H9 (cell line): ENCODE measurements at regions not wholly inside any gene's neighbourhood (a gene's known extent, or its start where the extent isn't known, plus 50 kb on each side); places are given as distances from the start of the nearest gene placed in this dataset.

ENCODE experiments used
- DNase-seq: peaks from one replicate; pipeline ENCODE4 v3.0.0-alpha.2; 2017
- H2AFZ ChIP-seq: one replicate; pipeline ENCODE4 v1.6.1; 2013; ENCODE audit warnings: mild to moderate bottlenecking, low read length, control low read depth, moderate library complexity
- H2AK5ac ChIP-seq: 2 replicates; pipeline ENCODE4 v1.6.1; 2013; ENCODE audit warnings: low read length, control low read depth, mixed read lengths; ENCODE audit not compliant: insufficient read length
- H2BK120ac ChIP-seq: one replicate; pipeline ENCODE4 v1.6.1; 2013; ENCODE audit warnings: low read depth, mild to moderate bottlenecking, low read length, control low read depth, inconsistent platforms; ENCODE audit not compliant: poor library complexity, severe bottlenecking
- H2BK12ac ChIP-seq: 2 replicates; pipeline ENCODE4 v1.6.1; 2013; ENCODE audit warnings: low read length, control low read depth, mixed read lengths, low read depth; ENCODE audit not compliant: insufficient read length
- H2BK15ac ChIP-seq: 2 replicates; pipeline ENCODE4 v1.6.1; 2013; ENCODE audit warnings: low read depth, low read length, control low read depth
- H2BK20ac ChIP-seq: one replicate; pipeline ENCODE4 v1.6.1; 2013; ENCODE audit warnings: low read depth, mild to moderate bottlenecking, low read length, control low read depth, inconsistent platforms; ENCODE audit not compliant: poor library complexity, severe bottlenecking
- H2BK5ac ChIP-seq: 2 replicates; pipeline ENCODE4 v1.6.1; 2013; ENCODE audit warnings: low read length, control low read depth, mixed read lengths; ENCODE audit not compliant: insufficient read length
- H3K14ac ChIP-seq: 2 replicates; pipeline ENCODE4 v1.6.1; 2013; ENCODE audit warnings: low read length, control low read depth; ENCODE audit not compliant: insufficient read depth
- H3K18ac ChIP-seq: 2 replicates; pipeline ENCODE4 v1.6.1; 2013; ENCODE audit warnings: low read depth, mild to moderate bottlenecking, mixed read lengths, low read length, control low read depth; ENCODE audit not compliant: insufficient read length
- H3K23ac ChIP-seq: 2 replicates; pipeline ENCODE4 v1.6.1; 2013; ENCODE audit warnings: low read length, control low read depth, mixed read lengths, low read depth; ENCODE audit not compliant: insufficient read length
- H3K23me2 ChIP-seq: 2 replicates; pipeline ENCODE4 v1.6.1; 2013; ENCODE audit warnings: low read depth, mild to moderate bottlenecking, mixed read lengths, low read length, control low read depth; ENCODE audit not compliant: insufficient read length, poor library complexity, severe bottlenecking
- H3K27ac ChIP-seq: 2 replicates; pipeline ENCODE4 v1.5.1; 2013; ENCODE audit warnings: low read length, control low read depth, mixed read lengths, low read depth; ENCODE audit not compliant: insufficient read length
- H3K27me3 ChIP-seq: 2 replicates; pipeline ENCODE4 v1.6.1; 2013; ENCODE audit warnings: low read length, control low read depth, inconsistent platforms; ENCODE audit not compliant: insufficient read depth
- H3K4ac ChIP-seq: 2 replicates; pipeline ENCODE4 v1.6.1; 2013; ENCODE audit warnings: low read depth, mild to moderate bottlenecking, control low read depth, inconsistent platforms, low read length, moderate library complexity
- H3K4me1 ChIP-seq: 2 replicates; pipeline ENCODE4 v1.6.1; 2013; ENCODE audit warnings: low read length, control low read depth, inconsistent platforms; ENCODE audit not compliant: insufficient read depth
- H3K4me2 ChIP-seq: 2 replicates; pipeline ENCODE4 v1.6.1; 2013; ENCODE audit warnings: low read length, control low read depth, mixed read lengths; ENCODE audit not compliant: insufficient read length, insufficient read depth
- H3K56ac ChIP-seq: 2 replicates; pipeline ENCODE4 v1.6.1; 2013; ENCODE audit warnings: low read depth, mild to moderate bottlenecking, mixed read lengths, low read length, control low read depth; ENCODE audit not compliant: insufficient read length
- H3K79me1 ChIP-seq: 2 replicates; pipeline ENCODE4 v1.6.1; 2013; ENCODE audit warnings: low read depth, mild to moderate bottlenecking, moderate library complexity, low read length, control low read depth, inconsistent platforms; ENCODE audit not compliant: insufficient read depth, poor library complexity, severe bottlenecking
- H3K79me2 ChIP-seq: 2 replicates; pipeline ENCODE4 v1.6.1; 2013; ENCODE audit warnings: low read length, control low read depth, inconsistent platforms; ENCODE audit not compliant: insufficient read depth
- H3K9ac ChIP-seq: 2 replicates; pipeline ENCODE4 v1.6.1; 2013; ENCODE audit warnings: low read length, control low read depth, mixed read lengths; ENCODE audit not compliant: insufficient read length; ENCODE audit errors: extremely low read depth
- H3K9me3 ChIP-seq: one replicate; pipeline ENCODE4 v1.6.1; 2013; ENCODE audit warnings: low read depth, low read length, inconsistent platforms; ENCODE audit not compliant: control insufficient read depth
- H3T11ph ChIP-seq: one replicate; pipeline ENCODE4 v1.6.1; 2013; ENCODE audit warnings: mild to moderate bottlenecking, low read length, control low read depth, inconsistent platforms
- H4K20me1 ChIP-seq: one replicate; pipeline ENCODE4 v1.6.1; 2013; ENCODE audit not compliant: control insufficient read depth, insufficient read length, insufficient read depth
- H4K5ac ChIP-seq: 2 replicates; pipeline ENCODE4 v1.6.1; 2013; ENCODE audit warnings: low read depth, mild to moderate bottlenecking, mixed read lengths, low read length, control low read depth; ENCODE audit not compliant: insufficient read length
- H4K8ac ChIP-seq: replicated peaks from 2 replicates; pipeline ENCODE4 v1.6.1; 2013; ENCODE audit warnings: low read length, control low read depth, mixed read lengths, low read depth; ENCODE audit not compliant: insufficient read length
- H4K91ac ChIP-seq: 2 replicates; pipeline ENCODE4 v1.6.1; 2013; ENCODE audit warnings: low read depth, mild to moderate bottlenecking, moderate library complexity, mixed read lengths, low read length, control low read depth; ENCODE audit not compliant: insufficient read length
- H3K27ac Mint-ChIP-seq, 3 experiments: 2 replicates in 2 of 3; 3 replicates in 1 of 3; pipeline ENCODE4 v1.8.0; 2020 to 2021; ENCODE audit warnings: mixed read lengths in 3 of 3, mild to moderate bottlenecking in 1 of 3, moderate library complexity in 1 of 3
- H3K27me3 Mint-ChIP-seq: 2 replicates; pipeline ENCODE4 v1.8.0; 2021; ENCODE audit warnings: low read depth, mild to moderate bottlenecking, moderate library complexity, mixed read lengths
- H3K36me3 Mint-ChIP-seq, 3 experiments: 2 replicates in 2 of 3; 3 replicates in 1 of 3; pipeline ENCODE4 v1.8.0; 2020 to 2021; ENCODE audit warnings: low read depth in 3 of 3, mixed read lengths in 3 of 3; ENCODE audit not compliant: insufficient read depth in 1 of 3
- H3K4me1 Mint-ChIP-seq, 2 experiments: 2 replicates each; pipeline ENCODE4 v1.8.0; 2020; ENCODE audit warnings: mixed read lengths in 2 of 2
- H3K4me3 Mint-ChIP-seq, 2 experiments: 2 replicates in 1 of 2; 3 replicates in 1 of 2; pipeline ENCODE4 v1.8.0; 2020 to 2021; ENCODE audit warnings: mild to moderate bottlenecking in 2 of 2, mixed read lengths in 2 of 2, moderate library complexity in 1 of 2
- H3K9me3 Mint-ChIP-seq, 2 experiments: 2 replicates in 1 of 2; 3 replicates in 1 of 2; pipeline ENCODE4 v1.8.0; 2020; ENCODE audit warnings: mild to moderate bottlenecking in 2 of 2, mixed read lengths in 2 of 2, moderate library complexity in 1 of 2
- WGBS: extraction: QIAGEN DNeasy Blood & Tissue Kit; methylation state at CpG from one replicate; pipeline ENCODE4 v1.1.7; 2013; ENCODE audit warnings: missing lambda C conversion rate, low lambda C conversion rate, mixed read lengths; ENCODE audit not compliant: insufficient read length; ENCODE audit errors: extremely low coverage; 5-methylcytosine and 5-hydroxymethylcytosine counted together
- TF ChIP-seq, protein P1 (sequence below): fragments of 200-600 bp; sonication (generic); conservative IDR thresholded peaks from 3 replicates; pipeline ENCODE4 v1.8.0; 2021; ENCODE audit warnings: antibody characterized with exemption, mild to moderate bottlenecking

GRCh38 chr4:184553891-184554290 lies 79.5 kb upstream of the IRF2 start:
- Histone ChIP-seq H2BK15ac (no peak overlapping the region), H3K23ac (no peak overlapping the region), H3K23me2 (no peaks in the 10 kb centered on the region), H4K91ac (no peak overlapping the region), H3K79me2 (no peaks in the 10 kb centered on the region), H2BK5ac (no peak overlapping the region), H3K4ac (no peak overlapping the region), H2AK5ac (no peak overlapping the region), H3K9me3 (no peaks in the 10 kb centered on the region), H3K4me1 (no peaks in the 10 kb centered on the region), H3K14ac (no peak overlapping the region; the same call in 1 of the 2 replicates), H4K20me1 (no peaks in the 10 kb centered on the region), H4K8ac (no peak overlapping the region), H3K56ac (no peak overlapping the region), H3K27me3 (no peaks in the 10 kb centered on the region), H3K27ac (no peak overlapping the region), H3K79me1 (no peaks in the 10 kb centered on the region), H2BK120ac (no peak overlapping the region), H3K9ac (no peak overlapping the region), H2BK12ac (no peak overlapping the region), H2BK20ac (no peak overlapping the region), H4K5ac (no peak overlapping the region), H2AFZ (no peak overlapping the region), H3T11ph (no peak overlapping the region), H3K4me2 (no peak overlapping the region), H3K18ac (no peak overlapping the region)
- no CpG with 5 or more reads among the region's 4 CpGs for WGBS
- no peaks in the 10 kb centered on the region for H3K9me3 Mint-ChIP-seq
- H3K4me3 Mint-ChIP-seq: no peak overlapping the region
- 0 out of 7 replicates have a peak overlapping the region, but pooled peaks of 1 of the 3 experiments have one; percentile 76 for H3K27ac Mint-ChIP-seq
- peaks cover 9 to 12% of the 10 kb centered on the region in 2 experiments for H3K4me1 Mint-ChIP-seq
- no peak for DNase-seq
- H3K27me3 Mint-ChIP-seq: no peaks in the 10 kb centered on the region
- TF ChIP-seq, protein P1, sequence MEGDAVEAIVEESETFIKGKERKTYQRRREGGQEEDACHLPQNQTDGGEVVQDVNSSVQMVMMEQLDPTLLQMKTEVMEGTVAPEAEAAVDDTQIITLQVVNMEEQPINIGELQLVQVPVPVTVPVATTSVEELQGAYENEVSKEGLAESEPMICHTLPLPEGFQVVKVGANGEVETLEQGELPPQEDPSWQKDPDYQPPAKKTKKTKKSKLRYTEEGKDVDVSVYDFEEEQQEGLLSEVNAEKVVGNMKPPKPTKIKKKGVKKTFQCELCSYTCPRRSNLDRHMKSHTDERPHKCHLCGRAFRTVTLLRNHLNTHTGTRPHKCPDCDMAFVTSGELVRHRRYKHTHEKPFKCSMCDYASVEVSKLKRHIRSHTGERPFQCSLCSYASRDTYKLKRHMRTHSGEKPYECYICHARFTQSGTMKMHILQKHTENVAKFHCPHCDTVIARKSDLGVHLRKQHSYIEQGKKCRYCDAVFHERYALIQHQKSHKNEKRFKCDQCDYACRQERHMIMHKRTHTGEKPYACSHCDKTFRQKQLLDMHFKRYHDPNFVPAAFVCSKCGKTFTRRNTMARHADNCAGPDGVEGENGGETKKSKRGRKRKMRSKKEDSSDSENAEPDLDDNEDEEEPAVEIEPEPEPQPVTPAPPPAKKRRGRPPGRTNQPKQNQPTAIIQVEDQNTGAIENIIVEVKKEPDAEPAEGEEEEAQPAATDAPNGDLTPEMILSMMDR: no peak; the same call in 2 of the 3 replicates
- no peaks in the 10 kb centered on the region; a peak in 1 of 7 replicates for H3K36me3 Mint-ChIP-seq
